ENCODE measurements at regions not wholly inside any gene's neighbourhood (a gene's known extent, or its start where the extent isn't known, plus 50 kb on each side); places are given as distances from the start of the nearest gene placed in this dataset.

DNA sequence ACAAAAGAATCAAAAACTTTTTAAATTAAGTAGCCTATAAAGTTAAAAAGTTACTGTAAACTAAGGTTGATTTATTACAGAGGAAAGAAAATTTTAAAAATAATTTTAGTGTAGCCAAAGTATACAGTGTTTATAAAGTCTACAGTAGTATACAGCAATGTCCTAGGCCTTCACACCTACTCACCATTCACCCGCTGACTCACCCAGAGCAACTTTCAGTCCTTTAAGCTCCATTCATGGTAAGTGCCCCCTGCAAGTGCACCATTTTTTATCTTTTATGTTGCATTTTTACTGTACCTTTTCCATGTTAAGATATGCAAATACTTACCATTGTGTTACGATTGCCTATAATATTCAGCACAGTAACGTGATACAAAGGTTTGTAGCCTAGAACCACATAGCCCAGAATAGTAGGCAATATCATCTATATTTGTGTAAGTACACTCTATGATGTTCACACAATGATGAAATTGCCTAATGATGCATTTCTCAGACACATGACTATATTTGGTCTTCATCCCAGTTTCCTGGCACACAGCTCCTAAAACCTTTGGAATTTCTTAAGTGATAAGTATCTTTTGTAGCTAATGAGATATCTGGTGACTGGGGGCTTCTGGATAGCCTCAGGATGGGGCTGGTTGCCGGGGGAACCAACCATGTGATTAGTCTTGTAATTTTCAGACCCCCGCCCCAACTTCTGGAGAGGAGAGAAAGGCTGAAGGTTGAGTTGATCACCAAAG is 111.0 kb downstream of the MRPL14 start:
- no peak for TF ChIP-seq GZF1 (CRISPR knock-in tag; IDR thresholded peaks at IDR 0.05)
- TF ChIP-seq MAFK (conservative IDR thresholded peaks at IDR 0.05 in 1 of 2, IDR thresholded peaks at IDR 0.05 in 1 of 2; ENCODE audit: low read length in 2 of 2), result no peak
- no peak for TF ChIP-seq NFIC (IDR thresholded peaks at IDR 0.05; ENCODE audit: low read length)
- TF ChIP-seq, protein P1, sequence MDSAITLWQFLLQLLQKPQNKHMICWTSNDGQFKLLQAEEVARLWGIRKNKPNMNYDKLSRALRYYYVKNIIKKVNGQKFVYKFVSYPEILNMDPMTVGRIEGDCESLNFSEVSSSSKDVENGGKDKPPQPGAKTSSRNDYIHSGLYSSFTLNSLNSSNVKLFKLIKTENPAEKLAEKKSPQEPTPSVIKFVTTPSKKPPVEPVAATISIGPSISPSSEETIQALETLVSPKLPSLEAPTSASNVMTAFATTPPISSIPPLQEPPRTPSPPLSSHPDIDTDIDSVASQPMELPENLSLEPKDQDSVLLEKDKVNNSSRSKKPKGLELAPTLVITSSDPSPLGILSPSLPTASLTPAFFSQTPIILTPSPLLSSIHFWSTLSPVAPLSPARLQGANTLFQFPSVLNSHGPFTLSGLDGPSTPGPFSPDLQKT (CRISPR knock-in tag; IDR thresholded peaks at IDR 0.05; ENCODE audit: borderline replicate concordance), result no peak
- TF ChIP-seq, protein P2, sequence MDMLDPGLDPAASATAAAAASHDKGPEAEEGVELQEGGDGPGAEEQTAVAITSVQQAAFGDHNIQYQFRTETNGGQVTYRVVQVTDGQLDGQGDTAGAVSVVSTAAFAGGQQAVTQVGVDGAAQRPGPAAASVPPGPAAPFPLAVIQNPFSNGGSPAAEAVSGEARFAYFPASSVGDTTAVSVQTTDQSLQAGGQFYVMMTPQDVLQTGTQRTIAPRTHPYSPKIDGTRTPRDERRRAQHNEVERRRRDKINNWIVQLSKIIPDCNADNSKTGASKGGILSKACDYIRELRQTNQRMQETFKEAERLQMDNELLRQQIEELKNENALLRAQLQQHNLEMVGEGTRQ (IDR thresholded peaks at IDR 0.05; ENCODE audit: low read depth, low read length), result no peak
- TF ChIP-seq, protein P2 (CRISPR knock-in tag; IDR thresholded peaks at IDR 0.05; ENCODE audit: borderline replicate concordance), result no peak
- no peak for TF ChIP-seq POLR2A (IDR thresholded peaks at IDR 0.05; ENCODE audit: insufficient read depth in 1 of 2, low read depth in 2 of 2, low read length in 2 of 2)
- no peak for TF ChIP-seq ZNF614 (CRISPR knock-in tag; IDR thresholded peaks at IDR 0.05; ENCODE audit: borderline replicate concordance)
- no peak for TF ChIP-seq EZH2 (conservative IDR thresholded peaks at IDR 0.05; ENCODE audit: low read depth, low read length)
- no peak for TF ChIP-seq YY1 (IDR thresholded peaks at IDR 0.05; ENCODE audit: insufficient read depth, insufficient replicate concordance, low read depth, low read length)
- no peak for TF ChIP-seq FOSL2 (CRISPR knock-in tag; IDR thresholded peaks at IDR 0.05)
